ENCODE measurements at regions not wholly inside any gene's neighbourhood (a gene's known extent, or its start where the extent isn't known, plus 50 kb on each side); places are given as distances from the start of the nearest gene placed in this dataset.
A peak's percentile ranks its signal among the peaks of the same experiment; 100 is the strongest.

- DNase-seq (ENCODE audit: low read depth), result peak; percentile 75
Observed at GRCh38 chr5:34534523-34535103, 121.5 kb upstream of the RAI14 start.

- DNase-seq (ENCODE audit: low read depth), result no peak
Observed at GRCh38 chr5:34535433-34535832, 120.7 kb upstream of the RAI14 start.

- DNase-seq (ENCODE audit: low read depth), result peak; percentile 17
Observed at GRCh38 chr5:34535944-34536623, 120.0 kb upstream of the RAI14 start.

GRCh38 chr5:34536699-34537098, 119.4 kb upstream of the RAI14 start:
- no peak for DNase-seq (ENCODE audit: low read depth)

- DNase-seq (ENCODE audit: low read depth), result no peak
Observed at GRCh38 chr5:34538026-34538672, 118.0 kb upstream of the RAI14 start.

- DNase-seq (ENCODE audit: low read depth), result no peak
Observed at GRCh38 chr5:34539183-34539582, 116.9 kb upstream of the RAI14 start.

GRCh38 chr5:34541067-34541466, 115.1 kb upstream of the RAI14 start:
- no peak for DNase-seq (ENCODE audit: low read depth)

GRCh38 chr5:34542818-34543217, 113.3 kb upstream of the RAI14 start:
- no peak for DNase-seq (ENCODE audit: low read depth)

- no peak for DNase-seq (ENCODE audit: low read depth)
Observed at GRCh38 chr5:34543687-34544086, 112.4 kb upstream of the RAI14 start.

GRCh38 chr5:34544403-34544802, 111.7 kb upstream of the RAI14 start:
- DNase-seq (ENCODE audit: low read depth), result no peak

- no peak for DNase-seq (ENCODE audit: low read depth)
Observed at GRCh38 chr5:34545164-34545563, 111.0 kb upstream of the RAI14 start.

GRCh38 chr5:34545626-34546025, 110.5 kb upstream of the RAI14 start:
- no peak for DNase-seq (ENCODE audit: low read depth)

GRCh38 chr5:34547300-34548085, 108.6 kb upstream of the RAI14 start:
- DNase-seq (ENCODE audit: low read depth), result no peak

GRCh38 chr5:34548086-34548403, 108.1 kb upstream of the RAI14 start:
- DNase-seq (ENCODE audit: low read depth), result no peak

- no peak for DNase-seq (ENCODE audit: low read depth)
Observed at GRCh38 chr5:34550247-34550646, 105.9 kb upstream of the RAI14 start.

- no peak for DNase-seq (ENCODE audit: low read depth)
Observed at GRCh38 chr5:34550964-34551363, 105.2 kb upstream of the RAI14 start.

- DNase-seq (ENCODE audit: low read depth), result no peak
Observed at GRCh38 chr5:34551911-34552433, 104.2 kb upstream of the RAI14 start.

- DNase-seq (ENCODE audit: low read depth), result no peak
Observed at GRCh38 chr5:34552686-34553085, 103.4 kb upstream of the RAI14 start.

GRCh38 chr5:34553581-34553980, 102.5 kb upstream of the RAI14 start:
- DNase-seq (ENCODE audit: low read depth), result no peak

GRCh38 chr5:34554641-34555040, 101.5 kb upstream of the RAI14 start:
- DNase-seq (ENCODE audit: low read depth), result no peak

GRCh38 chr5:34555699-34556508, 100.2 kb upstream of the RAI14 start:
- no peak for DNase-seq (ENCODE audit: low read depth)

GRCh38 chr5:34556509-34556782, 99.7 kb upstream of the RAI14 start:
- DNase-seq (ENCODE audit: low read depth), result no peak
